Mesendoderm (in vitro differentiated cells): ENCODE measurements at regions not wholly inside any gene's neighbourhood (a gene's known extent, or its start where the extent isn't known, plus 50 kb on each side); places are given as distances from the start of the nearest gene placed in this dataset.

Experiments used
- DNase-seq: peaks from one replicate; pipeline ENCODE4 v3.0.0; 2013
- H2AK5ac ChIP-seq: 2 replicates; pipeline ENCODE4 v1.6.1; 2013; ENCODE audit warnings: low read length, inconsistent platforms
- H2BK120ac ChIP-seq: 2 replicates; pipeline ENCODE4 v1.6.1; 2013; ENCODE audit warnings: low read depth, mild to moderate bottlenecking, low read length, moderate library complexity, mixed read lengths
- H2BK15ac ChIP-seq: replicated peaks from 2 replicates; pipeline ENCODE4 v1.6.1; 2013; ENCODE audit warnings: low read depth, mild to moderate bottlenecking, moderate library complexity
- H2BK5ac ChIP-seq: 2 replicates; pipeline ENCODE4 v1.6.1; 2013; ENCODE audit warnings: low read length, inconsistent platforms
- H3K18ac ChIP-seq: 2 replicates; pipeline ENCODE4 v1.6.1; 2013; ENCODE audit warnings: mild to moderate bottlenecking, low read length, mixed read lengths
- H3K23ac ChIP-seq: one replicate; pipeline ENCODE4 v1.6.1; 2013; ENCODE audit warnings: low read length
- H3K27ac ChIP-seq: 2 replicates; pipeline ENCODE4 v1.5.1; 2013; ENCODE audit warnings: low read depth, mild to moderate bottlenecking, inconsistent platforms, low read length, moderate library complexity
- H3K27me3 ChIP-seq: 2 replicates; pipeline ENCODE4 v1.6.1; 2013; ENCODE audit warnings: low read length, control low read depth, mild to moderate bottlenecking, inconsistent platforms; ENCODE audit not compliant: insufficient read depth, poor library complexity
- H3K36me3 ChIP-seq: 2 replicates; pipeline ENCODE4 v1.6.1; 2013; ENCODE audit warnings: low read length, inconsistent platforms; ENCODE audit not compliant: control insufficient read depth, insufficient read depth
- H3K4ac ChIP-seq: one replicate; pipeline ENCODE4 v1.6.1; 2013; ENCODE audit warnings: low read depth, mild to moderate bottlenecking, low read length, moderate library complexity
- H3K4me1 ChIP-seq: 2 replicates; pipeline ENCODE4 v1.6.1; 2013; ENCODE audit warnings: low read depth, low read length, inconsistent platforms; ENCODE audit not compliant: control insufficient read depth
- H3K4me2 ChIP-seq: 2 replicates; pipeline ENCODE4 v1.6.1; 2013; ENCODE audit warnings: low read length
- H3K4me3 ChIP-seq: 2 replicates; pipeline ENCODE4 v1.5.1; 2013; ENCODE audit warnings: mild to moderate bottlenecking, low read length
- H3K56ac ChIP-seq: one replicate; pipeline ENCODE4 v1.6.1; 2013; ENCODE audit warnings: low read length
- H3K79me1 ChIP-seq: 2 replicates; pipeline ENCODE4 v1.6.1; 2013; ENCODE audit warnings: low read length, inconsistent platforms
- H3K79me2 ChIP-seq: 2 replicates; pipeline ENCODE4 v1.6.1; 2013; ENCODE audit warnings: mild to moderate bottlenecking, low read length; ENCODE audit not compliant: control insufficient read depth, insufficient read depth
- H3K9ac ChIP-seq: 2 replicates; pipeline ENCODE4 v1.6.1; 2013; ENCODE audit warnings: low read length, inconsistent platforms
- H4K5ac ChIP-seq: one replicate; pipeline ENCODE4 v1.6.1; 2013; ENCODE audit warnings: low read length
- H4K8ac ChIP-seq: one replicate; pipeline ENCODE4 v1.6.1; 2013; ENCODE audit warnings: low read depth, mild to moderate bottlenecking, control low read depth, low read length, moderate library complexity
- WGBS: extraction: QIAGEN DNeasy Blood & Tissue Kit; methylation state at CpG from one replicate; pipeline ENCODE4 v1.1.7; 2013; ENCODE audit warnings: low lambda C conversion rate, missing lambda C conversion rate; ENCODE audit not compliant: insufficient coverage; ENCODE audit errors: extremely low coverage; 5-methylcytosine and 5-hydroxymethylcytosine counted together

DNA sequence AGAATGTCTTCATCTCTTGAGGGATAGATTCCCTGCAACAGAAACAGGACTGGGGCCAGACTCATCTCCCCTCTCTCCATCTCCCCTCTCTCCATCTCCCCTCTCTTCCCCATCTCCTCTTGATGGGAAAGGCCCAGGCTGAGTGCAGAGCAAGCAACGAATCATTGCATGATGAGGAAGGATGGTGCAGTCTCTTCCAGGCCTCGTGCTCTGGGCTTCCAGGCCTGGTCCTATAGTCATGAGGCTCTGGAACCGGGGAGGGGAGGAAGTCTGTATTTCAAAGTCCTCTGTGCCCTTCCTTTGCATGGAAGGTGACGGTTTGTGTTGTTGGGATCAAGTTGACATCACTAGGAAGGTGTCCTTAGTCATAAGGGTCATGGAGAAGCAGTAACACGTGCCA lies 115.6 kb upstream of the NEDD4L start:
- no peak overlapping the region for H4K5ac ChIP-seq
- no peak overlapping the region for H2BK5ac ChIP-seq
- H2BK120ac ChIP-seq = no peak overlapping the region
- H3K27ac ChIP-seq = no peak overlapping the region
- H3K27me3 ChIP-seq = no peaks in the 10 kb centered on the region
- H3K36me3 ChIP-seq = no peaks in the 10 kb centered on the region
- H2BK15ac ChIP-seq = no peak overlapping the region
- no peaks in the 10 kb centered on the region for H3K79me1 ChIP-seq
- H3K4me1 ChIP-seq = no peaks in the 10 kb centered on the region
- no peak overlapping the region for H3K56ac ChIP-seq
- H4K8ac ChIP-seq = no peak overlapping the region
- no CpG with 5 or more reads among the region's 5 CpGs for WGBS
- no peak overlapping the region for H3K4me2 ChIP-seq
- no peak overlapping the region for H2AK5ac ChIP-seq
- H3K9ac ChIP-seq = no peak overlapping the region
- no peak overlapping the region for H3K23ac ChIP-seq
- H3K79me2 ChIP-seq = no peaks in the 10 kb centered on the region
- no peak for DNase-seq
- H3K18ac ChIP-seq = no peak overlapping the region
- H3K4me3 ChIP-seq = no peak overlapping the region
- H3K4ac ChIP-seq = no peak overlapping the region

GRCh38 chr18:57927511-57927910 lies 116.5 kb upstream of the NEDD4L start:
- no peak overlapping the region for H4K5ac ChIP-seq
- no peaks in the 10 kb centered on the region for H3K79me1 ChIP-seq
- H3K4me1 ChIP-seq = no peaks in the 10 kb centered on the region
- H3K4me2 ChIP-seq = no peak overlapping the region
- H3K4me3 ChIP-seq = no peak overlapping the region
- no peak overlapping the region for H3K27ac ChIP-seq
- no peaks in the 10 kb centered on the region for H3K79me2 ChIP-seq
- no peak overlapping the region for H2AK5ac ChIP-seq
- H3K23ac ChIP-seq = no peak overlapping the region
- H2BK5ac ChIP-seq = no peak overlapping the region
- H3K36me3 ChIP-seq = no peaks in the 10 kb centered on the region
- no peak overlapping the region for H2BK15ac ChIP-seq
- H3K4ac ChIP-seq = no peak overlapping the region
- no peak for DNase-seq
- WGBS = no CpG with 5 or more reads among the region's 2 CpGs
- H3K9ac ChIP-seq = no peak overlapping the region
- H3K18ac ChIP-seq = no peak overlapping the region
- H3K56ac ChIP-seq = no peak overlapping the region
- no peak overlapping the region for H4K8ac ChIP-seq
- no peaks in the 10 kb centered on the region for H3K27me3 ChIP-seq
- no peak overlapping the region for H2BK120ac ChIP-seq

DNA sequence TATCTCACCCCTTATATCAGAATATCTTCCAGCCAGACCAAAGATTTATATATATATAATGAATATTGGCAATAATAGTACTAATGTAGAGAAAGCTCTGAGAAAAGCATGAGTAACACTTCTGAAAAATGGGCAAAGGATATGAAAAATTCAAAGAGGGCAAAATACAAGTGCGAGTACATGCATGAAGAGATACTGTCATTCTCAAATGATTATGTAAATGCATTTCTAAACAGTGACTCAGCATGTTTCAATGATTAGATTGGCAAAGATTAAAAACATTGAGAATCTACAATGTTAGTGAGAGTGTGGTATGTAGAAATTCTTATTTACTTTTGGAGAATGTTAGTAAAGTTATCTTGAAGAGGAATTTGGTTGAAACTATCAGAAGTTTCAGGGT lies 118.3 kb upstream of the NEDD4L start:
- Histone ChIP-seq H3K79me2 (no peaks in the 10 kb centered on the region), H2BK120ac (no peak overlapping the region), H2BK5ac (no peak overlapping the region), H3K23ac (no peak overlapping the region), H3K4me1 (no peaks in the 10 kb centered on the region), H3K56ac (no peak overlapping the region), H3K27ac (no peak overlapping the region), H3K79me1 (no peaks in the 10 kb centered on the region), H3K36me3 (no peaks in the 10 kb centered on the region), H2AK5ac (no peak overlapping the region), H4K5ac (no peak overlapping the region), H3K27me3 (no peaks in the 10 kb centered on the region), H3K4me3 (no peak overlapping the region), H4K8ac (no peak overlapping the region), H3K4ac (no peak overlapping the region), H3K9ac (no peak overlapping the region), H2BK15ac (no peak overlapping the region), H3K18ac (no peak overlapping the region), H3K4me2 (no peak overlapping the region)
- WGBS = no CpG with 5 or more reads among the region's 1 CpG
- no peak for DNase-seq

- DNase-seq = no peak
- no CpG with 5 or more reads among the region's 5 CpGs for WGBS
Observed at GRCh38 chr18:57923611-57924010, 120.4 kb upstream of the NEDD4L start.

DNA sequence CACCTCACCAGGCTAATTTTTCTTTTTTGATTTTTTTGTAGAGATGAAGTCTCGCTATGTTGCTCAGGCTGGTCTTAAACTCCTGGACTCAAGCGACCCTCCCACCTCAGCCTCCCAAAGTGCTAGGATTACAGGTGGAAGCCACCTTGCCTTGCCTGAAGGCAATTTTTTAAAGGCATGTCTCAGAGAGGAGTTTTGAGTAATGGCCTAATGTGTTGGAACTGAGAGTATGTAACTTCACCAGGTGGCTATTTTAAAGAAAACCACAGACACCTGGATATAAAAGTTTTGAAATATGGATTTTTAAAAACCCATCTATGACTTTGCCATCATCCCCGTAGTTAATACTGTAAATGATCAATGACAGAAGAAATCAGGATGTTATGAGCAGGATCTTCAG lies 119.8 kb upstream of the ATP8B1 start:
- H3K18ac ChIP-seq = no peak overlapping the region
- H2AK5ac ChIP-seq = no peak overlapping the region
- H4K5ac ChIP-seq = no peak overlapping the region
- H4K8ac ChIP-seq = no peak overlapping the region
- no peak overlapping the region for H3K4ac ChIP-seq
- H3K56ac ChIP-seq = no peak overlapping the region
- H3K4me1 ChIP-seq = no peaks in the 10 kb centered on the region
- no CpG with 5 or more reads among the region's 3 CpGs for WGBS
- no peaks in the 10 kb centered on the region for H3K79me1 ChIP-seq
- H3K79me2 ChIP-seq = no peaks in the 10 kb centered on the region
- no peak overlapping the region for H3K4me2 ChIP-seq
- no peak overlapping the region for H3K4me3 ChIP-seq
- no peak for DNase-seq
- no peak overlapping the region for H3K27ac ChIP-seq
- no peak overlapping the region for H3K23ac ChIP-seq
- no peak overlapping the region for H3K9ac ChIP-seq
- H2BK5ac ChIP-seq = no peak overlapping the region
- no peaks in the 10 kb centered on the region for H3K36me3 ChIP-seq
- no peaks in the 10 kb centered on the region for H3K27me3 ChIP-seq
- H2BK120ac ChIP-seq = no peak overlapping the region
- H2BK15ac ChIP-seq = no peak overlapping the region

More at GRCh38 chr18:57923611-57924010, 120.4 kb upstream of the NEDD4L start:
- no peak overlapping the region for H3K23ac ChIP-seq
- no peak overlapping the region for H2BK15ac ChIP-seq
- H2BK5ac ChIP-seq = no peak overlapping the region
- H3K4me2 ChIP-seq = no peak overlapping the region
- no peaks in the 10 kb centered on the region for H3K79me1 ChIP-seq
- H3K36me3 ChIP-seq = no peaks in the 10 kb centered on the region
- no peak overlapping the region for H3K4me3 ChIP-seq
- no peaks in the 10 kb centered on the region for H3K4me1 ChIP-seq
- no peak overlapping the region for H3K18ac ChIP-seq
- no peak overlapping the region for H2AK5ac ChIP-seq
- H3K27ac ChIP-seq = no peak overlapping the region
- H4K5ac ChIP-seq = no peak overlapping the region
- no peaks in the 10 kb centered on the region for H3K27me3 ChIP-seq
- no peaks in the 10 kb centered on the region for H3K79me2 ChIP-seq
- H4K8ac ChIP-seq = no peak overlapping the region
- no peak overlapping the region for H3K56ac ChIP-seq
- H3K4ac ChIP-seq = no peak overlapping the region
- H2BK120ac ChIP-seq = no peak overlapping the region
- no peak overlapping the region for H3K9ac ChIP-seq

GRCh38 chr18:57921708-57922107 lies 118.6 kb upstream of the ATP8B1 start:
- Histone ChIP-seq H2BK120ac (no peak overlapping the region), H4K8ac (no peak overlapping the region), H3K18ac (no peak overlapping the region), H3K27ac (no peak overlapping the region), H4K5ac (no peak overlapping the region), H3K4me3 (no peak overlapping the region), H3K27me3 (no peaks in the 10 kb centered on the region), H2AK5ac (no peak overlapping the region), H2BK5ac (no peak overlapping the region), H2BK15ac (no peak overlapping the region), H3K79me2 (no peaks in the 10 kb centered on the region), H3K79me1 (no peaks in the 10 kb centered on the region), H3K9ac (no peak overlapping the region), H3K36me3 (no peaks in the 10 kb centered on the region), H3K4me2 (no peak overlapping the region), H3K4ac (no peak overlapping the region), H3K4me1 (no peaks in the 10 kb centered on the region), H3K23ac (no peak overlapping the region), H3K56ac (no peak overlapping the region)
- DNase-seq = peak; percentile 27
- WGBS = no CpG with 5 or more reads among the region's 4 CpGs
